T-helper 2 cell treated with Interferon-gamma antibody and Interleukin-4, amounts not matched to agents 5 μg/mL and 100 μg/mL, for 36 hours (primary cell): ENCODE measurements at regions not wholly inside any gene's neighbourhood (a gene's known extent, or its start where the extent isn't known, plus 50 kb on each side); places are given as distances from the start of the nearest gene placed in this dataset.
"Not testable (repeated sequence)": the region's sequence is repeated elsewhere in the genome, so short reads cannot be mapped to it uniquely, and the experiment has no call there.

Source experiments
- DNase-seq: peaks from one replicate; pipeline ENCODE4 v3.0.0; 2021; ENCODE audit warnings: low spot score
- H3K27ac Mint-ChIP-seq: one replicate; pipeline ENCODE4 v1.8.0; 2021; ENCODE audit warnings: mild to moderate bottlenecking, mixed read lengths
- H3K27me3 Mint-ChIP-seq: one replicate; pipeline ENCODE4 v1.8.0; 2021; ENCODE audit warnings: low read depth, mixed read lengths
- H3K36me3 Mint-ChIP-seq: one replicate; pipeline ENCODE4 v1.8.0; 2021; ENCODE audit warnings: low read depth, mixed read lengths
- H3K4me1 Mint-ChIP-seq: one replicate; pipeline ENCODE4 v1.8.0; 2021; ENCODE audit warnings: low read depth, mixed read lengths
- H3K4me3 Mint-ChIP-seq: one replicate; pipeline ENCODE4 v1.8.0; 2022; ENCODE audit warnings: mild to moderate bottlenecking, moderate library complexity, mixed read lengths
- H3K9me3 Mint-ChIP-seq: one replicate; pipeline ENCODE4 v1.8.0; 2021; ENCODE audit warnings: mixed read lengths

GRCh38 chr2:210955591-210955990, 399.2 kb downstream of the CPS1 start:
- Mint-ChIP-seq H3K27me3 (no peaks in the 10 kb centered on the region), H3K36me3 (no peaks in the 10 kb centered on the region), H3K27ac (no peak overlapping the region), H3K9me3 (no peaks in the 10 kb centered on the region), H3K4me3 (no peak overlapping the region), H3K4me1 (no peaks in the 10 kb centered on the region)
- DNase-seq = no peak

- Mint-ChIP-seq H3K27ac (no peak overlapping the region), H3K36me3 (no peaks in the 10 kb centered on the region), H3K27me3 (no peaks in the 10 kb centered on the region), H3K9me3 (no peaks in the 10 kb centered on the region), H3K4me3 (no peak overlapping the region), H3K4me1 (no peaks in the 10 kb centered on the region)
- DNase-seq = no peak
Measured at GRCh38 chr2:210956101-210956500, 399.7 kb downstream of the CPS1 start.

- Mint-ChIP-seq H3K9me3 (no peaks in the 10 kb centered on the region), H3K27me3 (no peaks in the 10 kb centered on the region), H3K4me3 (no peak overlapping the region), H3K27ac (no peak overlapping the region), H3K36me3 (no peaks in the 10 kb centered on the region), H3K4me1 (no peaks in the 10 kb centered on the region)
- DNase-seq = no peak
Measured at GRCh38 chr2:210961249-210961648, 404.9 kb downstream of the CPS1 start.

GRCh38 chr2:210963386-210963785, 407.0 kb downstream of the CPS1 start:
- H3K27me3 Mint-ChIP-seq = no peaks in the 10 kb centered on the region
- no peaks in the 10 kb centered on the region for H3K4me1 Mint-ChIP-seq
- no peak overlapping the region for H3K4me3 Mint-ChIP-seq
- no peak overlapping the region for H3K27ac Mint-ChIP-seq
- no peak for DNase-seq
- H3K36me3 Mint-ChIP-seq = no peaks in the 10 kb centered on the region
- H3K9me3 Mint-ChIP-seq = no peaks in the 10 kb centered on the region

- Mint-ChIP-seq H3K36me3 (no peaks in the 10 kb centered on the region), H3K9me3 (no peaks in the 10 kb centered on the region), H3K4me3 (no peak overlapping the region), H3K27ac (no peak overlapping the region), H3K4me1 (no peaks in the 10 kb centered on the region), H3K27me3 (no peaks in the 10 kb centered on the region)
- DNase-seq = no peak
Measured at GRCh38 chr2:210964141-210964764, 407.9 kb downstream of the CPS1 start.

GRCh38 chr2:210965472-210965871, 409.1 kb downstream of the CPS1 start:
- H3K9me3 Mint-ChIP-seq = no peaks in the 10 kb centered on the region
- H3K4me3 Mint-ChIP-seq = no peak overlapping the region
- H3K27me3 Mint-ChIP-seq = no peaks in the 10 kb centered on the region
- H3K4me1 Mint-ChIP-seq = no peaks in the 10 kb centered on the region
- no peak overlapping the region for H3K27ac Mint-ChIP-seq
- DNase-seq = no peak
- no peaks in the 10 kb centered on the region for H3K36me3 Mint-ChIP-seq

- H3K9me3 Mint-ChIP-seq = no peaks in the 10 kb centered on the region
- no peaks in the 10 kb centered on the region for H3K4me1 Mint-ChIP-seq
- H3K36me3 Mint-ChIP-seq = no peaks in the 10 kb centered on the region
- no peak for DNase-seq
- H3K27me3 Mint-ChIP-seq = no peaks in the 10 kb centered on the region
- H3K4me3 Mint-ChIP-seq = no peak overlapping the region
- H3K27ac Mint-ChIP-seq = no peak overlapping the region
Measured at GRCh38 chr2:210966330-210966729, 409.9 kb downstream of the CPS1 start.

- Mint-ChIP-seq H3K36me3 (no peaks in the 10 kb centered on the region), H3K9me3 (peaks cover 3% of the 10 kb centered on the region), H3K4me3 (no peak overlapping the region), H3K27ac (no peak overlapping the region), H3K4me1 (no peaks in the 10 kb centered on the region), H3K27me3 (no peaks in the 10 kb centered on the region)
- DNase-seq = no peak
Measured at GRCh38 chr2:210971431-210971830, 415.0 kb downstream of the CPS1 start.

- H3K27me3 Mint-ChIP-seq, H3K36me3 Mint-ChIP-seq, H3K9me3 Mint-ChIP-seq, H3K4me1 Mint-ChIP-seq, DNase-seq, H3K4me3 Mint-ChIP-seq, H3K27ac Mint-ChIP-seq: not testable (repeated sequence)
Measured at GRCh38 chr2:210986806-210987205, 430.4 kb downstream of the CPS1 start.

GRCh38 chr2:210991107-210991506, 434.7 kb downstream of the CPS1 start:
- Mint-ChIP-seq H3K27ac (no peak overlapping the region), H3K27me3 (no peaks in the 10 kb centered on the region), H3K4me1 (no peaks in the 10 kb centered on the region), H3K4me3 (no peak overlapping the region), H3K9me3 (peaks cover 11% of the 10 kb centered on the region), H3K36me3 (no peaks in the 10 kb centered on the region)
- DNase-seq = no peak

GRCh38 chr2:210994104-210994503, 437.7 kb downstream of the CPS1 start:
- H3K27ac Mint-ChIP-seq = no peak overlapping the region

GRCh38 chr2:210997373-210997772, 441.0 kb downstream of the CPS1 start:
- Mint-ChIP-seq H3K9me3 (peaks cover 11% of the 10 kb centered on the region), H3K27me3 (no peaks in the 10 kb centered on the region), H3K27ac (no peak overlapping the region), H3K4me1 (no peaks in the 10 kb centered on the region), H3K36me3 (no peaks in the 10 kb centered on the region), H3K4me3 (no peak overlapping the region)
- DNase-seq = no peak

More at GRCh38 chr2:210994104-210994503, 437.7 kb downstream of the CPS1 start:
- H3K36me3 Mint-ChIP-seq = no peaks in the 10 kb centered on the region
- H3K4me1 Mint-ChIP-seq = no peaks in the 10 kb centered on the region
- peaks cover 11% of the 10 kb centered on the region for H3K9me3 Mint-ChIP-seq
- H3K27me3 Mint-ChIP-seq = no peaks in the 10 kb centered on the region
- no peak for DNase-seq
- no peak overlapping the region for H3K4me3 Mint-ChIP-seq

- H3K27ac Mint-ChIP-seq = no peak overlapping the region
- no peaks in the 10 kb centered on the region for H3K27me3 Mint-ChIP-seq
- no peak for DNase-seq
- H3K4me3 Mint-ChIP-seq = no peak overlapping the region
- peaks cover 11% of the 10 kb centered on the region for H3K9me3 Mint-ChIP-seq
- H3K4me1 Mint-ChIP-seq = no peaks in the 10 kb centered on the region
- H3K36me3 Mint-ChIP-seq = no peaks in the 10 kb centered on the region
Measured at GRCh38 chr2:210998334-210998733, 441.9 kb downstream of the CPS1 start.

GRCh38 chr2:211014376-211014775, 458.0 kb downstream of the CPS1 start:
- Mint-ChIP-seq H3K36me3 (no peaks in the 10 kb centered on the region), H3K9me3 (no peaks in the 10 kb centered on the region), H3K27ac (no peak overlapping the region), H3K4me3 (no peak overlapping the region), H3K4me1 (no peaks in the 10 kb centered on the region), H3K27me3 (no peaks in the 10 kb centered on the region)
- DNase-seq = no peak

- DNase-seq = no peak
- Mint-ChIP-seq H3K27ac (no peak overlapping the region), H3K9me3 (no peaks in the 10 kb centered on the region), H3K36me3 (no peaks in the 10 kb centered on the region), H3K4me1 (no peaks in the 10 kb centered on the region), H3K27me3 (no peaks in the 10 kb centered on the region), H3K4me3 (no peak overlapping the region)
Measured at GRCh38 chr2:211014906-211015305, 458.5 kb downstream of the CPS1 start.
